Ishikawa (cell line): ENCODE measurements at regions not wholly inside any gene's neighbourhood (a gene's known extent, or its start where the extent isn't known, plus 50 kb on each side); places are given as distances from the start of the nearest gene placed in this dataset.

Source experiments
- CEBPB ChIP-seq: IDR thresholded peaks from 2 replicates; pipeline ENCODE4 v1.6.1; 2012
- EP300 ChIP-seq: IDR thresholded peaks from 2 replicates; pipeline ENCODE4 v1.6.1; 2012; ENCODE audit warnings: borderline replicate concordance
- MAX ChIP-seq: IDR thresholded peaks from 2 replicates; pipeline ENCODE4 v1.6.1; 2012
- RAD21 ChIP-seq: IDR thresholded peaks from 2 replicates; pipeline ENCODE4 v1.6.1; 2012; ENCODE audit warnings: low read depth
- REST ChIP-seq: IDR thresholded peaks from 2 replicates; pipeline ENCODE4 v1.6.1; 2012; ENCODE audit warnings: low read depth, mild to moderate bottlenecking
- TAF1 ChIP-seq: IDR thresholded peaks from 2 replicates; pipeline ENCODE4 v1.6.1; 2012; ENCODE audit warnings: low read depth, mild to moderate bottlenecking
- YY1 ChIP-seq: IDR thresholded peaks from 2 replicates; pipeline ENCODE4 v1.6.1; 2012; ENCODE audit warnings: low read depth

DNA sequence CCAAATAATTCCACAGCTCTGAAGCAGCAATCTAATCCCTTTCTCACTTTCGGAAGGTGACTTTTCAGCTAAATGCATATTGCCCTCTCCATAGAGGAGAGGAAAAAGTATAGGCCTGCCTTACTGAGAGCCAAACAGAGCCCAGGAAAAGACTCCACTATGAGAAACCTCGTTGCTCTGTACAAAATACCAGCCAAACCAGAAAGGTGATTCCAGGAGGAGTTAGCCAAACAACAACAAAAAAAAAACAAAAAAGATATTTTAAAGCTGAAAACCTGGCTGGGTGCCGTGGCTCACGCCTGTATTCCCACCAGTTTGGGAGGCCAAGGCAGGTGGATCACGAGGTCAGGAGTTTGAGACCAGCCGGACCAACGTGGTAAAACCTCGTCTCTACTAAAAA is 70.5 kb downstream of the HOXA1 start:
- TF ChIP-seq YY1 (no peak), REST (no peak), CEBPB (no peak), MAX (no peak), EP300 (no peak), TAF1 (no peak), RAD21 (no peak)
